PC-9 (cell line): ENCODE measurements at regions not wholly inside any gene's neighbourhood (a gene's known extent, or its start where the extent isn't known, plus 50 kb on each side); places are given as distances from the start of the nearest gene placed in this dataset.

ENCODE experiments used
- BruUV-seq: library from RNA; stranded (reverse); fragments of 400-500 nt; replicated peaks from 2 replicates; lab custom pipeline; 2021; lab: Mats Ljungman, UMichigan
- CTCF ChIA-PET: fragments of 300-600 bp; sonication (Branson Sonifier 250); formaldehyde crosslinking; loops from one replicate; lab custom pipeline; 2022; ENCODE audit warnings: antibody characterized with exemption; lab: Charles Lee
- POLR2A ChIA-PET: fragments of 300-600 bp; sonication (Branson Sonifier 250); formaldehyde crosslinking; loops from one replicate; lab custom pipeline; 2022; ENCODE audit warnings: antibody characterized with exemption; ENCODE audit not compliant: unreplicated experiment; lab: Charles Lee
- DNase-seq, 2 experiments: peaks; one replicate each; pipeline versions ENCODE4 v3.0.0 to v3.0.0-alpha.2; 2015 to 2022; ENCODE audit warnings: mixed read lengths in 1 of 2
- H2AFZ ChIP-seq: fragments of 200-600 bp; sonication (generic); 2 replicates; pipeline ENCODE4 v1.8.1; 2017; ENCODE audit warnings: antibody characterized with exemption
- H3F3A ChIP-seq: fragments of 200-600 bp; sonication (generic); 2 replicates; pipeline ENCODE4 v1.8.1; 2017; ENCODE audit warnings: antibody characterized with exemption, mild to moderate bottlenecking, low read depth; ENCODE audit not compliant: insufficient read depth
- H3K27ac ChIP-seq: fragments of 200-600 bp; sonication (generic); 2 replicates; pipeline ENCODE4 v1.6.1; 2016; ENCODE audit warnings: mixed run types
- H3K27me3 ChIP-seq: fragments of 200-600 bp; sonication (generic); 2 replicates; pipeline ENCODE4 v1.6.1; 2016; ENCODE audit warnings: low read depth, mixed run types; ENCODE audit not compliant: insufficient read depth
- H3K36me3 ChIP-seq: fragments of 200-600 bp; sonication (generic); 2 replicates; pipeline ENCODE4 v1.6.1; 2016; ENCODE audit warnings: low read depth, mixed run types
- H3K4me1 ChIP-seq: fragments of 200-600 bp; sonication (generic); replicated peaks from 2 replicates; pipeline ENCODE4 v1.6.1; 2016; ENCODE audit warnings: mixed run types; ENCODE audit not compliant: insufficient read depth
- H3K4me2 ChIP-seq: fragments of 200-600 bp; sonication (generic); 2 replicates; pipeline ENCODE4 v1.6.1; 2017; ENCODE audit warnings: mixed run types
- H3K4me3 ChIP-seq: fragments of 200-600 bp; sonication (generic); 2 replicates; pipeline ENCODE4 v1.6.1; 2016; ENCODE audit warnings: mixed run types
- H3K79me2 ChIP-seq: fragments of 200-600 bp; sonication (generic); 2 replicates; pipeline ENCODE4 v1.6.1; 2017; ENCODE audit warnings: low read depth, mixed run types
- H3K9me2 ChIP-seq: fragments of 200-600 bp; sonication (generic); 2 replicates; pipeline ENCODE4 v1.8.1; 2017; ENCODE audit warnings: mild to moderate bottlenecking; ENCODE audit not compliant: insufficient read depth
- H3K9me3 ChIP-seq: fragments of 200-600 bp; sonication (generic); 2 replicates; pipeline ENCODE4 v1.8.1; 2016; ENCODE audit warnings: low read depth; ENCODE audit not compliant: insufficient read depth
- H4K20me1 ChIP-seq: fragments of 200-600 bp; sonication (generic); 2 replicates; pipeline ENCODE4 v1.8.1; 2017; ENCODE audit not compliant: insufficient read depth
- EZH2 ChIP-seq: fragments of 200-600 bp; sonication (generic); IDR thresholded peaks from 2 replicates; pipeline ENCODE4 v1.8.0; 2017; ENCODE audit warnings: antibody characterized with exemption, low read depth
- intact Hi-C: fragments of 100-400 bp; cut with micrococcal nuclease; formaldehyde crosslinking; loops from one replicate; pipeline ENCODE4 v1.10.0; 2022; ENCODE audit not compliant: unreplicated experiment
- TF ChIP-seq, protein P1 (sequence below): fragments of 200-600 bp; sonication (generic); conservative IDR thresholded peaks from 2 replicates; pipeline ENCODE4 v1.6.1; 2017; ENCODE audit warnings: mixed run types, antibody characterized with exemption, mild to moderate bottlenecking, moderate library complexity

DNA sequence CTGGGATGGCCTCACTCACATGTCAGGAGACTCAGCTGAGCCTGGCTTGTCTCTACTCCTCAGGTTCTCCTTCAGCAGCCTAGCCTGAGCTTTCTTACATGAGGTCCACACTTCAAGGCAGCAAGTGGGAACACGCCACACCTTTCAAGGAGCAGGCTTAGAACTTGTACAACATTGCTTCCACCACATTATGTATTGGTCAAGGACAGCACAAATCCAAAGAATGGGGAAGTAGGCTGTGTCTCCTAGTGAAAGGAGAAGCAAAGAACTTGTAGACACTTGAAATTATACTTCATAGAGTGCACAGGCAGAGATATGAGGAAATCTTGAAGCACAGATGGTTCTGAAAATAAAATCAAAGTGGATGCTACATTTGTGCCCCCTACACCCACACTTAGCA is 120.9 kb upstream of the NOCT start:
- H3K4me2 ChIP-seq: no peak overlapping the region
- no peaks in the 10 kb centered on the region for H3K36me3 ChIP-seq
- intact Hi-C loops: loop anchor here (5.0 kb wide), 1 partner anchor 657 kb away; no protein-coding TSS in a partner anchor
- H3K9me2 ChIP-seq: no peaks in the 10 kb centered on the region
- no peaks in the 10 kb centered on the region for H4K20me1 ChIP-seq
- no peak overlapping the region for H3K4me3 ChIP-seq
- H3F3A ChIP-seq: peaks cover 22% of the 10 kb centered on the region
- TF ChIP-seq, protein P1, sequence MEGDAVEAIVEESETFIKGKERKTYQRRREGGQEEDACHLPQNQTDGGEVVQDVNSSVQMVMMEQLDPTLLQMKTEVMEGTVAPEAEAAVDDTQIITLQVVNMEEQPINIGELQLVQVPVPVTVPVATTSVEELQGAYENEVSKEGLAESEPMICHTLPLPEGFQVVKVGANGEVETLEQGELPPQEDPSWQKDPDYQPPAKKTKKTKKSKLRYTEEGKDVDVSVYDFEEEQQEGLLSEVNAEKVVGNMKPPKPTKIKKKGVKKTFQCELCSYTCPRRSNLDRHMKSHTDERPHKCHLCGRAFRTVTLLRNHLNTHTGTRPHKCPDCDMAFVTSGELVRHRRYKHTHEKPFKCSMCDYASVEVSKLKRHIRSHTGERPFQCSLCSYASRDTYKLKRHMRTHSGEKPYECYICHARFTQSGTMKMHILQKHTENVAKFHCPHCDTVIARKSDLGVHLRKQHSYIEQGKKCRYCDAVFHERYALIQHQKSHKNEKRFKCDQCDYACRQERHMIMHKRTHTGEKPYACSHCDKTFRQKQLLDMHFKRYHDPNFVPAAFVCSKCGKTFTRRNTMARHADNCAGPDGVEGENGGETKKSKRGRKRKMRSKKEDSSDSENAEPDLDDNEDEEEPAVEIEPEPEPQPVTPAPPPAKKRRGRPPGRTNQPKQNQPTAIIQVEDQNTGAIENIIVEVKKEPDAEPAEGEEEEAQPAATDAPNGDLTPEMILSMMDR: no peak
- TF ChIP-seq EZH2: no peak
- peaks cover 24% of the 10 kb centered on the region for H3K4me1 ChIP-seq
- no peaks in the 10 kb centered on the region for H3K27me3 ChIP-seq
- no peaks in the 10 kb centered on the region for H3K9me3 ChIP-seq
- no peak for DNase-seq
- no peaks in the 10 kb centered on the region for H3K79me2 ChIP-seq
- no peak overlapping the region for H2AFZ ChIP-seq
- no TSS peak for BruUV-seq
- CTCF ChIA-PET: no interaction called here
- POLR2A ChIA-PET: no interaction called here
- H3K27ac ChIP-seq: no peak overlapping the region

DNA sequence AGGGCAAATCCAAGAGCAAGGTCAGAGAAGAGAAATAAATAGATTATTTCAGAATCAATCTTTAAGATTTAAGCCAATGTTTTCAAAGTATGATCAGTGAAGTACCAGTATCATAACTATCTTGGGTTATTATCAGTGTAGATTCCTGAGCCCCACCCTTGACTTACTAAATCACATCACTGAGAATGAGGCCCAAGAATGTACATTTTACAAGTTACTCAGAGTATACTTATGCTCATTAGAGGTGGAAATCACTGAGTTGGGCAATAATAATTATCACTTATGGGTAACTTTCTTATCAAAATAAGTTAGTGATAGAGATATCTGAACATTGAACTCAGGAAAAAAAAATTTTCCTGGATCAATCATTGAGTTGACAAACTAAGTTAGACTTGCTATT is 121.6 kb upstream of the NOCT start:
- DNase-seq: peak in 1 of 2 experiments; percentile 38
- intact Hi-C loops: no loop called here
- H3K79me2 ChIP-seq: no peaks in the 10 kb centered on the region
- ChIA-PET CTCF (no interaction called here), POLR2A (no interaction called here)
- no TSS peak for BruUV-seq
- H2AFZ ChIP-seq: no peak overlapping the region
- no peaks in the 10 kb centered on the region for H3K27me3 ChIP-seq
- no peak overlapping the region for H3K4me3 ChIP-seq
- no peak overlapping the region for H3K27ac ChIP-seq
- peaks cover 22% of the 10 kb centered on the region for H3F3A ChIP-seq
- H3K4me2 ChIP-seq: peak overlapping the region; percentile 7; the same call in 1 of the 2 replicates
- no peaks in the 10 kb centered on the region for H3K9me3 ChIP-seq
- no peak for TF ChIP-seq EZH2
- TF ChIP-seq, protein P1: no peak
- H4K20me1 ChIP-seq: no peaks in the 10 kb centered on the region
- H3K36me3 ChIP-seq: no peaks in the 10 kb centered on the region
- H3K9me2 ChIP-seq: no peaks in the 10 kb centered on the region
- peaks cover 23% of the 10 kb centered on the region for H3K4me1 ChIP-seq

DNA sequence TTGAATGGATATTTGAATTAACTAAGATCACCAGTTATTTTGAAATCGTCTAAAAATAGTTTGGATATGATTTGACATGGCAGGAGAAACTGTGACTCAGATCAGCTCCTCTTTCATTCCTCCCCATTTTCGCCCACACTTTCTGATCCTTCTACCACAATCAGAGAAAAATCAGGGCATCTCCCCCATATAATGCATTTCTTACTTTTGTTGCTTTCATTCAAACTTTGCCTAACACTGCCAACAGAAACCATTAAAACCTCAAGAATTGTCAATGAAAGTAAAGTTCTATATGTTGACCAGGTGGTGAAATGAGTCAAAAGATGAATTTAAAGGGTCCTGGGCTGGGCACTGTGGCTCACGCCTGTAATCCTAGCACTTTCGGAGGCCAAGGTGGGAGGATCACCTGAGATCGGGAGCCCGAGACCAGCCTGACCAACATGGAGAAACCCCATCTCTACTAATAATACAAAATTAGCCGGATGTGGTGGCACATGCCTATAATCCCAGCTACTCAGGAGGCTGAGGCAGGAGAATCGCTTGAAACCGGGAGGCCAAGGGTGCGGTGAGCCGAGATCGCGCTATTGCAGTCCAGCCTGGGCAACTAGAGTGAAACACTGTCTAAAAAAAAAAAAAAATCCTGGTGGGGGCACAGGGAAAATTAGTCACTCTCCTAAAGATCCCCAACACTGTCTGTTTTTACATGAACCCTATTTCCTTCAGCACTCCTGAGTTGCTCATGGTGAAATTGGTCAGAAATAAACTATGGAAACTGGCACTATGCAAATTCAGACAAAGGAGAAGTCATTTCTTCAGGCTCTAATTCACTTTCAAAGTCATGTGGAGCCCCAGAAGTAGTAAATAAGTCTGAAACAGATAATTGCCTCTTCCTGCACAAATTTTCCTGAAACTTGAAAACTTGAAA is 122.8 kb upstream of the NOCT start:
- TF ChIP-seq, protein P1: no peak
- TF ChIP-seq EZH2: no peak
- CTCF ChIA-PET: no interaction called here
- Histone ChIP-seq H3K36me3 (no peaks in the 10 kb centered on the region), H3F3A (peaks cover 10% of the 10 kb centered on the region; the same call in 1 of the 2 replicates), H3K9me2 (no peaks in the 10 kb centered on the region), H3K27ac (no peak overlapping the region), H3K4me2 (no peak overlapping the region), H4K20me1 (no peaks in the 10 kb centered on the region), H3K27me3 (no peaks in the 10 kb centered on the region), H3K9me3 (no peaks in the 10 kb centered on the region), H3K4me1 (peaks cover 12% of the 10 kb centered on the region), H3K4me3 (no peak overlapping the region), H2AFZ (no peak overlapping the region), H3K79me2 (no peaks in the 10 kb centered on the region)
- intact Hi-C loops: no loop called here
- no TSS peak for BruUV-seq
- POLR2A ChIA-PET: no interaction called here
- no peak for DNase-seq
